ENCODE measurements at regions not wholly inside any gene's neighbourhood (a gene's known extent, or its start where the extent isn't known, plus 50 kb on each side); places are given as distances from the start of the nearest gene placed in this dataset.

DNA sequence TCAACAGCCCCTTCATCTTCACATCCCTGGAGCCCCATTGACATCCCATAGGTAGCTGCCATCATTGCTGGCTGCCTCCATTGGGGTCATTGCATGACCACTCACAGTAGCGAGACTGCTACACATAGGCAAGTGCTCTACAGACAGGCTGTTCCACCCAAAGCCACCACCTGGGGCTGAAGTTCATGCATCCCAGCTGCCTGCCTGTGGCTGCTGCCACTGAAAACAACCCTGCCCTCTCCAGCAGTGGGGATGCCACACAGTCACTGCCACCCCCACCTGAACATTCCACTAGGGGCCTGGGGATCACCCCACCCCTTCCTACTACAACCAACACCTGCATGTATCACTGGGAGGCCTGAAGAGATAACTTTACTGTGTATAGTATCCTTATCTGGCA lies 59.5 kb upstream of the CTAGE1 start:
- no peak for TF ChIP-seq POLR2A (IDR thresholded peaks at IDR 0.05)
- TF ChIP-seq, protein P1, sequence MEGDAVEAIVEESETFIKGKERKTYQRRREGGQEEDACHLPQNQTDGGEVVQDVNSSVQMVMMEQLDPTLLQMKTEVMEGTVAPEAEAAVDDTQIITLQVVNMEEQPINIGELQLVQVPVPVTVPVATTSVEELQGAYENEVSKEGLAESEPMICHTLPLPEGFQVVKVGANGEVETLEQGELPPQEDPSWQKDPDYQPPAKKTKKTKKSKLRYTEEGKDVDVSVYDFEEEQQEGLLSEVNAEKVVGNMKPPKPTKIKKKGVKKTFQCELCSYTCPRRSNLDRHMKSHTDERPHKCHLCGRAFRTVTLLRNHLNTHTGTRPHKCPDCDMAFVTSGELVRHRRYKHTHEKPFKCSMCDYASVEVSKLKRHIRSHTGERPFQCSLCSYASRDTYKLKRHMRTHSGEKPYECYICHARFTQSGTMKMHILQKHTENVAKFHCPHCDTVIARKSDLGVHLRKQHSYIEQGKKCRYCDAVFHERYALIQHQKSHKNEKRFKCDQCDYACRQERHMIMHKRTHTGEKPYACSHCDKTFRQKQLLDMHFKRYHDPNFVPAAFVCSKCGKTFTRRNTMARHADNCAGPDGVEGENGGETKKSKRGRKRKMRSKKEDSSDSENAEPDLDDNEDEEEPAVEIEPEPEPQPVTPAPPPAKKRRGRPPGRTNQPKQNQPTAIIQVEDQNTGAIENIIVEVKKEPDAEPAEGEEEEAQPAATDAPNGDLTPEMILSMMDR (IDR thresholded peaks at IDR 0.05) = no peak

All from adrenal gland (tissue), 5 donors.